GM12874 (cell line): ENCODE measurements at regions not wholly inside any gene's neighbourhood (a gene's known extent, or its start where the extent isn't known, plus 50 kb on each side); places are given as distances from the start of the nearest gene placed in this dataset.

ENCODE experiments used
- CTCF ChIP-seq: IDR thresholded peaks from 2 replicates; pipeline ENCODE4 v1.5.1; 2011; ENCODE audit warnings: low read depth, mild to moderate bottlenecking, control low read depth, low read length, moderate library complexity; ENCODE audit not compliant: insufficient read depth

DNA sequence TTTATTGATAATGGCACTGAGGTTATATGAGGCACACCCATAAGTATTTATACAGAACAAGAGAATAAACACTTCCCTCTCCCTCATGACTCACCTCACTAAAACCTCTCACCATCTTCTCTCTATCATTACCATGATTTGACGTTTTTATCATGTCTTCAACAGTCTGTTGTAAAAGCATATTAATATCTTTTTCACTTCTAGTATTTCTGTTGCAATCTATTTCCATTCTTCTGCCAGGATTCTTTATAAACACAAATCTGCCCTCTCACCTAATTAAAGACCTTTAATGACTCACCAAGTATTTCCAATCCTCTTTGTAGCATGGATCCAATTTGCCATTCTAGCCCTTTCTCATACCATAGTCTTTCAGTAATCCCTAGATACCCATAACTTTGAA, 527.7 kb downstream of the SLC16A7 start:
- TF ChIP-seq CTCF = no peak

GRCh38 chr12:60137513-60137912, 541.7 kb downstream of the SLC16A7 start:
- no peak for TF ChIP-seq CTCF

DNA sequence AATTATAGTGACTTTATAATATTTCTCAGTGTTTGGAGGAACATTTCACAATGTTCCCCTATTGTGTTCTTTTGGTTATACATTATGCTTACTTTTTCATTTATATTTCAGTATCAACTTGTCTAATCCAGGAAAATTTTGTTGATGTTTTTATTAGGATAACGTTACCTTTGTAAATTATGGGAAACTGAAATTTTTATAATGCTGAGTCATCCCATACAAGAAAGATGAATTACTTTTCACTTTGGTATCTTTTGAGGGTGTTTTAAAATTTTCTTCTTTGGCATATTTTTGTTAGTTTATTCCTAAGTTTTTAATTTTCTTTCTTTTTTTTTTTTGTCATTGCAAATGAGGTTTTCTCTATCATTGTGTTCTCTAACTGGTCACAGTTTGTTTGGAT, 542.7 kb downstream of the SLC16A7 start:
- TF ChIP-seq CTCF = no peak

DNA sequence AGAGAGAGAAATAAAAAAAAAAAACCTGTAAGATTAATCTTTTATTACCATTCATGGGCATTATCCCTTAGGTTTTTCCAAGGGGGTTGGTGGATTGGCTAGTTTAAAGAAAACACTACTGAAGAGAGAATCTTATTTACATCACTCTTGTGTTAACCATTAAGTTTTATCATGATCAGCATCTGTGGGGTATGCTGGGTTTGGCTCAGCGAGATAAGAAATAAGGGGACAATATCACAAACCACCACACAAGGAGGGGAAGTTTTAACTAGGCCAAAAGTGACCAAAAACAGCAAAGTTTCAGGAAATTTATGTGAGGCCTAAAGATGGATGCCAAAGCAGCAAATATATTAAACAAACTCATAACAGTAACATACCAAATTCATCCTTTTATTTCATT, 548.6 kb downstream of the SLC16A7 start:
- TF ChIP-seq CTCF = no peak

GRCh38 chr12:60148109-60148508, 552.3 kb downstream of the SLC16A7 start:
- no peak for TF ChIP-seq CTCF

DNA sequence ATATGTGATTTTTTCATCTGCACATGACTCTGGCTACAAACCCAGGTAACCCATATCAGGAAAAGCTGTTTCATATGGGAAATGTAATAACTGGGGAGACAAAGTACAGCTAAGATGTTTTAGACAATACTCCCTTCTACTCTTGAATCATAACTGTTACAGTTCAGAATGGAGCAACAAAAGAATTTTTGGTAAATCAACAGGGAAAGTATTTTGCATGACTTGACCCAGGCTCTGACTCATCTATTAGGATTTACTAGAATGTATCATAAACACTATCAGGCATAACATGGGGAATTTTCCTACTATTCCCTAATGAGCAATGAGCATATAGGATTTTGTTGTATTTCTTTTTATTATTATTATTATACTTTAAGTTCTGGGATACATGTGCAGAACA, 553.0 kb downstream of the SLC16A7 start:
- no peak for TF ChIP-seq CTCF

- TF ChIP-seq CTCF = no peak
Measured at GRCh38 chr12:60152756-60153155, 556.9 kb downstream of the SLC16A7 start.

GRCh38 chr12:60159761-60160160, 563.9 kb downstream of the SLC16A7 start:
- no peak for TF ChIP-seq CTCF
